ENCODE measurements at regions not wholly inside any gene's neighbourhood (a gene's known extent, or its start where the extent isn't known, plus 50 kb on each side); places are given as distances from the start of the nearest gene placed in this dataset.

GRCh38 chr3:118097660-118098059 is 937.0 kb downstream of the IGSF11 start:
- no peak for TF ChIP-seq CTCF (IDR thresholded peaks at IDR 0.05; ENCODE audit: borderline replicate concordance)
- intact Hi-C loops (cut with micrococcal nuclease): no loop called here
- H3K27me3 ChIP-seq (ENCODE audit: low read depth): no peaks in the 10 kb centered on the region
- H3K27ac ChIP-seq (replicated peaks): no peak overlapping the region
- no peaks in the 10 kb centered on the region for H3K36me3 ChIP-seq
- peaks cover 10% of the 10 kb centered on the region for H3K4me1 ChIP-seq
- DNase-seq: no peak
- H3K4me3 ChIP-seq: no peak overlapping the region
- peaks cover 19% of the 10 kb centered on the region for H3K9me3 ChIP-seq (replicated peaks)

- Histone ChIP-seq H3K36me3 (no peaks in the 10 kb centered on the region), H3K4me1 (peaks cover 10% of the 10 kb centered on the region), H3K4me3 (no peak overlapping the region), H3K27ac (replicated peaks) (no peak overlapping the region), H3K27me3 (ENCODE audit: low read depth) (no peaks in the 10 kb centered on the region), H3K9me3 (replicated peaks) (peaks cover 8% of the 10 kb centered on the region)
- TF ChIP-seq CTCF (IDR thresholded peaks at IDR 0.05; ENCODE audit: borderline replicate concordance): no peak
- intact Hi-C loops (cut with micrococcal nuclease): no loop called here
- DNase-seq: no peak
These were observed 935.8 kb downstream of the IGSF11 start for GRCh38 chr3:118098827-118099226.

- no peak for TF ChIP-seq CTCF (IDR thresholded peaks at IDR 0.05; ENCODE audit: borderline replicate concordance)
- Histone ChIP-seq H3K4me1 (peaks cover 10% of the 10 kb centered on the region), H3K27me3 (ENCODE audit: low read depth) (no peaks in the 10 kb centered on the region), H3K36me3 (no peaks in the 10 kb centered on the region), H3K9me3 (replicated peaks) (no peaks in the 10 kb centered on the region), H3K27ac (replicated peaks) (no peak overlapping the region), H3K4me3 (no peak overlapping the region)
- intact Hi-C loops (cut with micrococcal nuclease): no loop called here
- no peak for DNase-seq
These were observed 932.8 kb downstream of the IGSF11 start for GRCh38 chr3:118101891-118102290.

- Histone ChIP-seq H3K4me1 (peaks cover 10% of the 10 kb centered on the region), H3K36me3 (no peaks in the 10 kb centered on the region), H3K4me3 (no peak overlapping the region), H3K27ac (replicated peaks) (no peak overlapping the region), H3K27me3 (ENCODE audit: low read depth) (no peaks in the 10 kb centered on the region), H3K9me3 (replicated peaks) (no peaks in the 10 kb centered on the region)
- TF ChIP-seq CTCF (IDR thresholded peaks at IDR 0.05; ENCODE audit: borderline replicate concordance): no peak
- intact Hi-C loops (cut with micrococcal nuclease): no loop called here
- no peak for DNase-seq
These were observed 931.9 kb downstream of the IGSF11 start for GRCh38 chr3:118102737-118103136.

- TF ChIP-seq CTCF (IDR thresholded peaks at IDR 0.05; ENCODE audit: borderline replicate concordance): no peak
- Histone ChIP-seq H3K27ac (replicated peaks) (no peak overlapping the region), H3K27me3 (ENCODE audit: low read depth) (no peaks in the 10 kb centered on the region), H3K4me3 (no peak overlapping the region), H3K4me1 (no peaks in the 10 kb centered on the region), H3K9me3 (replicated peaks) (no peaks in the 10 kb centered on the region), H3K36me3 (no peaks in the 10 kb centered on the region)
- no peak for DNase-seq
- intact Hi-C loops (cut with micrococcal nuclease): no loop called here
These were observed 926.4 kb downstream of the IGSF11 start for GRCh38 chr3:118108201-118108600.

- H3K9me3 ChIP-seq (replicated peaks): no peaks in the 10 kb centered on the region
- intact Hi-C loops (cut with micrococcal nuclease): no loop called here
- H3K27ac ChIP-seq (replicated peaks): no peak overlapping the region
- no peaks in the 10 kb centered on the region for H3K36me3 ChIP-seq
- H3K4me3 ChIP-seq: no peak overlapping the region
- no peak for DNase-seq
- H3K4me1 ChIP-seq: no peaks in the 10 kb centered on the region
- H3K27me3 ChIP-seq (ENCODE audit: low read depth): no peaks in the 10 kb centered on the region
- TF ChIP-seq CTCF (IDR thresholded peaks at IDR 0.05; ENCODE audit: borderline replicate concordance): no peak
These were observed 925.9 kb downstream of the IGSF11 start for GRCh38 chr3:118108769-118109168.
